G401.6 (cell line): ENCODE measurements at regions not wholly inside any gene's neighbourhood (a gene's known extent, or its start where the extent isn't known, plus 50 kb on each side); places are given as distances from the start of the nearest gene placed in this dataset.

Experiments
- FAIRE-seq: peaks from 2 replicates; lab custom pipeline; 2012; peaks lifted over from hg19 to GRCh38; lab: Jason Lieb, UNC

DNA sequence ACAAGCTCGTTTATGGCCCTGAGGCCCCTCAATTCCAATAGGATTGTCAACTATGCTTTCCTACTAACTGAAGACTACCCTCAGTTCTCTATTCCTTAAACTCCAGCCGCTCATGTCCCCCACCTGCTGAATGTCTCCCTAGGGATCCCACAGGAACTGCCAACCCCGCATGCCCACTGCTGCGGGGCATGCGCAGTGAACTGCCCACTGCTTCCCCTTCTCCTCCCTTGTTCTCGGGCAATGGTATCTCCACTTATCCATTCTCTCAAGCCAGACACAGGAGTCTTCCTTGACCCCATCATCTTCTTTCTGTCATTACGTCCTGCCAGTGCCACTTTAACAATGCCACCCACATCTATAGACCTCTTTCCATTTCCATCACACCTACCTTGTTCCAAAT is 90.0 kb downstream of the FGF18 start:
- FAIRE-seq = no peak

DNA sequence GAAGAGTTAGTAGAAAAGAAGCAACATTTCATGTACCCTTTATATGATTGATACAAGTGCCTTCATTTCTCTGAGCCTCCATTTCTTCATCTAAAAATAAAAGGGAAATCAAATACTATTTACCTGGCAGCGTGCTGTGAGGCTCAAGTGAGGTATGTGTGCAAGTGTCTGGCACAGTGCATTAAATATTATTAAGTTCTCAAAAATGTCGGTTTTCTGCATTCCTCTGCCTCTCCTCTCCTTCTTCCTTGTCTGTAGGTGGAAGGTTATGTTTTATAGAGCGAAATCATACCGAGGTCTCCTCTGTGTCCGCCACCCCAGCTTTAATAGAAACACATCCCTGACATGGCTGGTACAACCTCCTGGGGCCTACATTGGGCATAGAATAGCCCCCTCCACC is 93.0 kb downstream of the FGF18 start:
- no peak for FAIRE-seq

DNA sequence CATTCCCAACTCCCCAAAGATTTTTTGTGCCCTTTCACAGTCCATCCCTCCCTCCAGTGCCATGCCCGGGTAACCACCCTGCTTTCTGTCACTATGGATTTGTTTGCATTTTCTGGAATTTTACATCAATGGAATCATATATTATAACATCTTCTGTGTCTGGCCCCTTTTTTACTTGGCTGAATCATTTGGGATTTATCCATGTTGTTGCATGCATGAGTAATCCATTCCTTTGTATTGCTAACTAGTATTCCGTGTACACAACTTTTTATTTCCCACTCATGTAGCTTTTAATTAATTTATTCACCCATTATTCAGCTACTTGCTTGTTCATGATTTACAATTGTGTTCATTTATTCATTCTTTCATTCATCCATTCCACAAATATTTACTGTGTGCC is 94.1 kb downstream of the FGF18 start:
- FAIRE-seq = no peak

DNA sequence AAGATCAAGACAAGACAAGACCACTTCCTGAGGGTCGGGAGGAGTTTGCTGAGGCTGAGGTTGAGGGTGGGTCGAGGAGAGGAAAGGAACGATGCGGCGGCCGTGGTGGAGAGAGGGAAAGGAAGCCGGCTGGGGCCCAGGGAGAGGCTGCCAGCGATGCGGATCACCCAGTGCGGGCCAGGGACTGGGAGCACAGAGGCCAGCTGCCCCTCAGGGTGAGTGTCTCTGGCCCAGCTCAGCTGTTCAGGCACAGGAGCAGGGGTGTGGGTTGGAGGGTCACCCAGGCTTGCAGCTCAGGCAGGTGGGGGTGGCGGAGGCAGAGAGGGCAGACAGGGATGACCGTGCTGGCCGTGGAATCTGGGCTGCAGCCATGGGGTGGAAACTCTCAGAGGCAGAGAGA is 99.5 kb downstream of the FGF18 start:
- FAIRE-seq = no peak

DNA sequence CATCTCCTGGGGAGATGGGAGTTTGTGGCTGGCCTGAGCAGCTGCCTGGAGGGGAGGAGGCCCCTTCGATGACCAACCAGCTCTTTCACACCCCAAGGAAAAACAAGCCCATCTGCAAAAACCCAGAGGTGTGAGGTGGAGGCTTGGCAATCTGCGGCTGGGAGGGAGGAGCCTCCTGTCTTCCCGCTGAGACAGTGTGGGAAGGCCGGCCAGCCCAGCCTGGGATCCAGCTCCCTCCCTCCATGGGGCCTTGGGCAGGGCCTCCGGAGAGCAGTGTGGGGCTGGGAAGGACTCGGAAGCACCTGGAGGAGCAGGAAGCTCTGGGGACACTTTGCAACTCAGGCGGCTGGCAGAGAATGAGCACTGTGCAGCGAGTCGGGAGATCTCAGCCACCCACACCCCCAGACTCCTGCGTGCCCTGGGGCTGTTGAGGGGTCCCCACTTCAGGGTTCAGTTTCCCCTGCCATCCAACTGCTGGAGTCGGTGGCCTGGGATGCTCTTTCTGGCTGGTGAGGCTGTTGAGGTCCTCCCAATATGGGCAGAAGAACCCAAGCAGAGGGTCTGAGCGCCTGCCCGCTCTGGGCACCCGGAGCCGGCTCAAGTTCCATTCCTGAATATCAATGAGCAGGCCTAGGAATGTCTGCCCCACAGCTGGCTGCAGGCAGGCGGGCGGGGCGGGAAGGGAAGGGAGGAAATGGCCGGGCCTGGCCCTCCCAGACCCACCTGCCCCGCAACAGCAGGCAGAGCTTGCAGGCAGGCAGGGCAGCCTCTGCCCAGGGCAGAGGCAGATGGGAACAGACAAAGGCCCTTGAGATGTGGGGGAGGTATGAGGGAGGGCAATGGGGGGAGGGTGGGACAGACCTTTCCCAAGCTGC is 101.1 kb downstream of the FGF18 start:
- no peak for FAIRE-seq

DNA sequence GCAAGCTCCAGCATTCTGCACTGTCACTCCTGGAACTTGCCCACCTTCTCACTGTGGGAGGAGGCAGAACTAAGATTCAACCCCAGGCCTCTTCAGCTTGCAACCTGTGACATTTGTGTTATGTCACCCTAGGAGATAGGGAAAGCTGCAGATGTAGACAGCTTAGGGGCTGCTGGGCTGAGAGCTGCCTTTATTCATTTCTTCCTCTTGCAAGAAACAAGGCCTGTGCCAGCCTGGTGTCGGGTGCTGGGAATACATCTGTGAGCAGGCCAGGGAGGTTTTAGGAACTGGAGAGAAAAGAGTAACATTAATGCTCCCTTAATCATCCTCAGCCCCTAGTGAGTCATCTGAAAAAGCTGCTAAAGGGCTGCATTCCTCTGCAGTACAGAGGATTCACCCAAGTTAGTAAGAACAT is 101.8 kb downstream of the FGF18 start:
- no peak for FAIRE-seq

DNA sequence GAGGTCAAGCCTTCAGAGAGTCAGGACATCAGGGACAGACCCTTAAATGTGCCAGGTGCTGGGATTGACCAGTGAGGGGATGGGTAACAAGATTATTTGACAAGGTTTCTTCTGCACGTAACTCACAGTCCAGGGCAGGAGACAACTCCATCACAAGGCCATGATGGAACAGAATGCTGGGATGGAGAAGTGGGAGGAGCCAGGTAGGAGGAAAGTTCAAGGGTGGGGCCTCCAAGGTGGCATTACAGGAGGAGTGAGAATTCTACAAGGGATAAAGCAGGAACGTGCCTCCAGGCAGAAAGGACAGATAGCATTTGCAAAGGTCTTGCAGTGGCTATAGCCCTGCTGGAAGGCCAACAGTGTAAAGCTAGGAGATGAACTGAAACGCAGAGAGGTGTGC is 102.2 kb downstream of the FGF18 start:
- FAIRE-seq = no peak

DNA sequence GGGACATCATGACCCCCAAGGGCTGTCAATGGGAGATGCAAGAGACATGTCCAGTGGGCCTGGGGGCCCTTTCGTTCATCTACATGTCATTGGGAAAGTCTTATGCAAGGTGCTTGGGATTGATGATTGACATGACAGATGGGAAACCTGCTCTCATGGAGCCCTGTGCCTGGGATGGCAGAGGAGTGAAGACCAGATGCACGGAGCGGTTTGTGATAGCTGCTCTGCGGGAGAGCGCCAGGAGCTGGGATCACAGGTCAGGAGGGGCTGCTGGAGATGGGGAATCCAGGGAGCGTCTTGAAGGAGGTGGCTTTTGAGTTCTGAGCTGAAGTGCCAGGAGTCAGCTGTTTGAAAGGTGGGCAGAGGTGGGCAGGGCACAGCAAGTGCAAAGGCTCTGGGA is 104.3 kb downstream of the FGF18 start:
- no peak for FAIRE-seq

DNA sequence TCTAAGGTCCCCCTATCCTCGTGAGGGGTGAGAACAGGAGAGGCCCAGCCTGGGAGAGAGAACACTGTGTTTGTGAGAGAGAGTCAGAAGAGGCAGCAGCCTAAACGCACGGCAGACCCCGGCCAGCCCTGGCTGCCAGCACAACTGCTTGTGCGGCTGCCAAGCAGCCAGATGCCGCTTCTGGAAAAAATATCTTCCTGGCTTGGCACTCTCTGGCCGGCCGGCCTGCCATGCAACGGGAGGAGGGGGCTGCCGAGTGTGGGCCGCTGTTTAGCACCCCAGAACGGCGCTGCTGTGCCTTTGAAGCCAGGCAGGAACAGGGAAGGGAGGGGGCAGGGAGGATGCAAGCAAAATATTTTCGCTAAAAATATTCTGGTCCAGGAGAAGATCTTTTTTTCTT is 105.0 kb downstream of the FGF18 start:
- FAIRE-seq = no peak

DNA sequence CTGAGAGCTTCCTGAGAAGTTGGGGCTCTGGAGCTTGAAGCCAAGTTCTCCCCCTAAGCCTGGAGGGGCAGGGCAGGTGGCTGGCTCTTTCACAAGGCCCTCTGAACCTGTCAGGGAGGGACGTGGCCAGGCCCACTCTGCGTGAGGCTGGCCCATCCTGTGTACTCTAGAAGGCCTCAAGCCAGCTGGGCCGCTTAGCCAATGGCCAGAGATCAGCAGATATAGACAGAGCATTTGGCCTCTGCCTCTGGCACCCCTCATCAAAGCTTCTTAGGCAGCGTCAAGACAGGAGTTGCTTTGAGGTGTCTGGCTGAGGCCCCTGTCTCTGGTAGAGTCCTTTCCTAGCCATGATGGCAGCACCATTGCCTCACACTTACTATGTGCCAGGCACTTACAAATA is 105.6 kb downstream of the FGF18 start:
- FAIRE-seq = no peak

DNA sequence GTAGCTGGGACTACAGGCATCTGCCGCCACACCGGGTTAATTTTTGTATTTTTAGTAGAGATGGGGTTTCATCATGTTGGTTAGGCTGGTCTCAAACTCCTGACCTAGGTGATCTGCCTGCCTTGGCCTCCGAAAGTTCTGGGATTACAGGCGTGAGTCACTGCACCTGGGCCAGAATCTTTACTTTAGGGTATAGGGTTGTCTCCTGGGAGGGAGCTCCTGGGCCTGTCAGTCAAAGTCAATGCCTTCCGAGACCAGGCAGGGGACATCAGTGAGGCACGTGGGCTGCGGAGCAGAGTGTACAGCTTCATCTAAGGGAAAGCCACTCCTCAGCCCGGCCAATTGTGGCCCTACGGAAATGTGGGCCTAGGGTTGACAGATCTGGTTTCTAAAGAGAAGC is 108.6 kb downstream of the FGF18 start:
- FAIRE-seq = no peak

DNA sequence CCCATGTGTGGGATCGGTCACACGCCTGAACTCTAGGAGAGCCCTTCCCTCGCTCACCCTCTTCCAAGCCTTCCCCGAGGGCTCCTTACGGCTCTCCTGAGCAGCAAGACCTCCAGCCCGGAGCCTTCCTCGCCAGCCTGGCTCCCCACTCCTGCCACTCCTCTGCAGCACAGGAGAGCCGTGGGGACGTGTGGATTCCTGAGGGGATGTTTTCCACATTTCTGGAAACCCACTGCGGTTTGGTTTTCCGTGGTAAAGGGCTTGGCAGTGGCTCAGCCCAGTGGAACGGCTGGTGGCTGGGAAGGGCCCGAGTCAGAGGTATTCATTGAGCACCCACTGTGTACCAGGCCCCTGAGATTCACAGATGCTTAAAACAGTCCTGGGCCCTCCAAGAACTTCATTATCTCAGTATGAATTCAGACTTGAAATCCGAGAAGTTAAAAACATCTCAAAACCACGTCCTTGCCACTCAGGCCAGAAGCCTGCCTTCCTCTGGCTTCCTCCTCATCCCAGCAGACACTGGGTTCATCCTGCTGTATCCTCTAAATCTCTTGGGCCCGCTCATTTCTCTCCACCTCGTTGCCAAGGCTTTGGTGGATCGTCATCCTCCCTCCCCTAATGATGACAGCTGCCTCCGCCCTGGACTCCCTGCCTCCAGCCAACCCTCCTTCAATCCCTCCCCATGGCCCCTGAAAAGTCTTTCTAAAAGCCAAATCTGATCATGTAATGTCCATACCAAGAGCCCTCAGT is 109.6 kb downstream of the FGF18 start:
- no peak for FAIRE-seq

DNA sequence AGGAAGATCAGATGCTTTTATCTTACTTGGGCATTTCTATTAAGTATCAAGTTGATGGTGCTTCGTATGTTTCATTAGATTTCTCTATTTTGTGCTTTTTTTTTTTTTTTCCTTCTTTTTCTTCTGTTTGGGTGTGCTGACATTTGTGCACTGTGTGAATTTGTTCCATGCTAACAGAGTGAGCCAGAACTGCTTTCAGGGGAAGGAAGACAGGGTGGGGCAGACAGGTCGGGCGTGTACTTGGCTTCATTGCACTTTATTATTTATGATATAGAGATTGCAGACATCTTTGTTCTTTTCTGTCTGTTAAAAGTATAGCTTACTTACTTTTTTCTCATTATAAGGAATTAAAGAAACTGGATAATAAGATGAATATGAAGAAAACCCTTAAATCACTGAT is 112.2 kb downstream of the FGF18 start:
- FAIRE-seq = no peak

DNA sequence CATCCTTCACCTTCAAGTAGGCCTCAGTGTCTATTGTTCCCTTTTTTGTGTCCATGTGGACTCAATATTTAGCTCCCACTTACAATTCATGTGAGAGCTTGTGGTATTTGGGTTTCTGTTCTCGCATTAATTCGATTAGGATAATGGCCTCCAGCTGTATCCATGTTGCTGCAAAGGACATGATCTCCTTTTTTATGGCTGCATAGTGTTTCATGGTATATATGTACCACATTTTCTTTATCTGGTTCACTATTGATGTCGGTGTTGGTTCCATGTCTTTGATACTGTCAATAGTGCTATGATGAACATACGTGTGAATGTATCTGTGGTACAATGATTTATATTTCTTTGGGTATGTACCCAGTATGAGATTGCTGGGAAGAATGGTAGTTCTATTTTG is 113.7 kb downstream of the FGF18 start:
- FAIRE-seq = no peak

DNA sequence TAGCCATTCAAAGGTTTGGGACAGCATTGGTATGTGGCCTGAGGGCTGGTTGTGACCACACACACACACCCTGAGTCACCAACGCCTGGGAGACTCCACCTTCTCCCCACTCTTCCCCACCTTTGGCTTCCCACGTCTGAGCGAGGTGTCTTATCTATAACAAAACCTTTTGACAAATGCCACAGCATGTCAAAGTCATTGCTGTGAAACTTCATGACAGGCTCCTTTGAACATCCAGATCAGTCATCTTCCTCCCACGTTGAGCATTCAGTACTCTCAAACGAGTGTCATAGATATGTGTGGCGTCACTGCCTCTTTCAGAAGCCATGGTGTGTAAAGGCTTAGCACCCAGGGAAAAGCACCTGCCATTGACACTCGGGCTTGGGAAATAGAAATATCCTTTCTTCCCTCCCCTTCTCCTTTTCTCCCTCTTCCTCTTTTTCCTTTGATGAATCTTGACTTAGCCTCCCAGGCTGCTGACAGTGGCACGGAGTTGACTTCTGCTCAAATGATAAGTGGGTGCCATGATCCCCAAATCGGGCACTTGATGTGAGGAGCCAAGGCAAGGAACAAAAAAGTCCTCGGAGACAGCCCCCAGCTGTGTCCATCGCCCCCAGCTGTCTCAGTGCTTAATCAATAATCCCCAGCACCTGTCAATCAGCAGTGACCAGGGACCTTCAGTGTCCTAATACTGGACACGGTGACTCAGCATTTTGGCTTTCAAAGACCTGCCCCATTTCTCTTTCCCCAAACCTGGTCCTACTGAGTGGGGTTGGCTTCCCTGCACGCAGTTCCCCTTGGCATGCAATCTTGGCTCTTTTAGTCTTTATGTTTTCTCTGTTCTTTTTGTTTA is 114.8 kb downstream of the FGF18 start:
- no peak for FAIRE-seq

DNA sequence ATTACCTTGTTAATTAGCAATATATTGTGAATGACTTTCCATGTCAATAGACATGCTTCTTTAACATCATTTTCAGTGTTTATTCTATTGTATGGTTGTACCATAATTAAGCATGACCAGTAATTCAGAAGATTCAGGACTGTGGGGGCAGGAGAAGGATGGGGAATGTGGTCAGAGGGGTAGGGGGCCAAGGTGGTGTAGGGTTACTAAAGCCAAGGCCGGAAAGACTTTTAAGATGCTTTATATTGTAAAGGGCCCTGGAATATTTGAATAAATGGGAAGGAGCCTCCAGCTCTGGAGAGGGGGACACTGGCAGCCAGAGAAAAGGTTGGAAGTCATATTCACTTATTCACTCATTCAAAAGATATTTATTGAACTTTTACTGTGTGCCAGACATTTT is 115.7 kb downstream of the FGF18 start:
- FAIRE-seq = no peak

DNA sequence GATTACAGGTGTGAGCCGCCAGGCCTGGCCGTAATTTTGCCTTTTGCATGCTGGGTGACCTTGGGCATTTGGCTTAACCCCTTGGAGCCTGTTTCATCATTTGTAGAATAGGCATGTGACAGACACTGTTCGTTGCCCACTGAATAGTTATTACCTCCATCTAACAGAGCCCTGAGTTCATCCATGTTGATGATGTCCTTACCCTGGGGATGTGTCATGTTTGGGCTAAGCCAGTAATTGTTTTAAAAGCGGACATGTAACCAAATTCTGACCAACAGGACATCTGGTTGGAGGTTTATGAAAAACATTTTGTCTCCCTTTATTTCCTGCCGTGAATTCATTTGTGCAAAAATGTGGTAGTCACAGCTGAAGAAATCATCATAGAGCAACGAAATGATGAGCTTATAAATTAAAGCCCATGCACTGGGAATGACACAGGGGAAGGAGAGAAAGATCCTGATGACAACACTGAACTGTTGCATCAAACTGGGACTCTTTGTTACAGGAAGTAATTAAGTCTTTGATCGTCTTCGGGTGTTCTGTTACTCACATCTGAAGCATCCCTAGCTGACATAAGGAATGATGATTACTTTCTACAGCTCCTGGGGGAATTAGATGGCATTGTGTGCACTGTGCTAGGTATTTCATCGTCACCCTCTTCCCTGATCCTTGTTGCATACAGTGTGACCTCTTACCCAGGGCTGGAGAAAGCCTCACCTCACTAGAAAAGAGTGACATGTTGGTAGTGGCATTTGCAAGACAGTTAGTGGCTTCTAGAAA is 117.8 kb downstream of the FGF18 start:
- no peak for FAIRE-seq

DNA sequence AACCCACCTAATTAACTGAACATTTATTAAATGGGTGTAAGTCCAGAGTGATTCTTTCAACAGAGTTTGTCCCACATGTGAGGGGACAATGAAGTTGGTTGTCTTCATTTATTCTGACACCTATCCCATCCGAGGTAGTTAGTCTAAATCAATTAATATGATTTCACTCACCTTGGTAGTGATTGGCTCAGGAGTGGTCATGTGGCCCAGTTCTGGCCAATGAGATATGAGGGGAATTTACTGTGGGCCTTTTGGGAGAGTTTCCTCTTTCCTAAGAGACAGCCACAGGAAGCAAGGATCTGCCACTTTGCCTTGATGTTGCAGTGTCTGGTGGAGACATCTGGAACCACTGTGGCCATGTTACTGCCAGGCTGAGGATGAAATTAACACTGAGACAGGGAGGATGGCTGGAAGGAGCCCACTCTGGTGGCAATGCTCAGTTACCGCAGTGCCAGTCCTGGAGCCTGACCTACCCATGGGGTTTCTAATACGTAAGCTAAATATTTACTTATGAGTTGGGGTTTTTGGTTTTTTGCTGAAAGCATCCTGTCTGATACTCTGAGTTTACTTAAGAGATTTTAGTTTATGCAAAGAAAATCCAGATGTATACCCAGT is 118.6 kb downstream of the FGF18 start:
- no peak for FAIRE-seq

DNA sequence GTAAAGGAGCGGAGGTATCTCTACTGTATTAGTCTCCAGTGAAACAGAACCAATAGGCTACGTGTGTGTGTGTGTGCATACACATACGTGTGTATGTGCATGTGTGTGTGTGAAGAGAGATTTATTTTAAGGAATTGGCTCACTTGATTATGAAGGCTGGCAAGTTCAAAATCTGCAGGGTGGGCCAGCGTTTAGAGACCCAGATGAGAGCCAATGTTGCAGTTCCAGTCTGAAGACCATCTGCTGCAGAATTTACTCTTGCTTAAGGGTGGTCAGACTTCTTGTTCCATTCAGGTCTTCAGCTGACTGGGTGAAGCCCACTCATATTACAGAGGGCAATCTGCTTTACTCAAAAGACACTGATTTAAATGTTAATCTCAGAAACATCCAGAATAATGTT is 119.2 kb downstream of the FGF18 start:
- FAIRE-seq = no peak

DNA sequence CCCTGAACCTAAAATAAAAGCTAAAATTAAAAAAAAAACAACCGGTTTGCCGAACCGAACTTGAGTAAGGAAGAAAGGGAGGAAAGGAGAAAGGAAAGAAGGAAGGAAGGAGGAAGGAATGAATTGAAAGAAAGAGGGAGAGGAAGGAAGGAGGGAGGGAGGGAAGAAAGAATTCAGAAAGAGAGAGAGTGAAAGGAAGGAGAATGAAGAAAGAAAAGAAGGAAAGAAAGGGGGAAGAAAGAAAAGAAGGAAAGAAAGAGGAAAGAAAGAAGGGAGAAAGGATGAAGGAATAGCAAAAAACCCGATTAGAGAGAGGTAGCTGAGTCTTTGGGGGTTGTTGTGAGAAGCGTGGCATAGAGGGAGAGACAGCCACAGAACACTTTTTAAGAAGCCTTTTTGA is 121.4 kb downstream of the FGF18 start:
- no peak for FAIRE-seq

DNA sequence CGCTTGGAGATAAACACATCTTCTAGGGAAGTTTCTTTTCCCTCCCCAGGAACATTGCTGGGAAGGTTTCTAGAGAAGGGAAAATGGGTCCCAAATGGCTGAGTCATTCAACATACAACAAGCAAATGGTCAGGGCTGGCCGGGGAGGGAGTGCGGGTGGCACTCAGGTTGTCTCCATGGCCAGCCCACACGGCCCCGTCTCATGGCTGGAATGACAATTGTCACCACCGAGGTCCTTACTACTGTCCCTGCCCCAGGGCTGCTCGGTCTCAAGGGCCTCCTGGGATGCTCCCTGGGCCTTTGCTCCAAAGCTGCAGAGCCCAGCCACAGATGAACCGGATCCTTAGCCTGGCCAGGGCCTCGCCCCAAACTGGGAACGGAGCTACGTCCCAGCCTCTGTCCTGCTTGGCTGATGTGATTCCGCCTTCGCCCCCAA is 121.9 kb downstream of the FGF18 start:
- no peak for FAIRE-seq
